ENCODE measurements at regions not wholly inside any gene's neighbourhood (a gene's known extent, or its start where the extent isn't known, plus 50 kb on each side); places are given as distances from the start of the nearest gene placed in this dataset.

DNA sequence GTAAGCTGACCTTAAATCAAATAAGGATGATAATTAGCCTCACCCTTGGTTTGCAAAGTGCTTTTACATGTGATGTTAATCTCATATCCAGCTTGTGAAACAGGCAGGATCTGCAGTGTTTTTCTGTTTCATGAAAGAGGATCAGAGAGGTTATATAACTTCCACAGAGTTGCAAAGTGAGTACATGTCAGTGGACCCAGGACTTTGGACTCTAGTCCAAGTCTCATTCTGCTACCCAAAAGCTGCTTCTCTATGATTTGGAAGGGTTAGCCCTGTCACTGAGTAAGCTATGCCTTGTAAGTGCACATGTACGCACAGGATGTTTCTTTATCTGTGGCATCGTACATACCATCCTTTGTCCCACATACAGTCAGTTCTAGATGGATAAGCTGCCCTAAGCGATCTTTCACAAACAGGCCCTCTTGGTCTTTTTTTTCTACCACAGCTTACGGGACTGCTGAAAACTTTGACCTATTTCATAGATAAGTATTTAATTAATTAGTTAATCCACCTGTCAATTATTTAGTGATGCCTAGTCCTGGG lies 322.9 kb downstream of the TMEM38B start:
- TF ChIP-seq FOXP2 (optimal IDR thresholded peaks at IDR 0.05; ENCODE audit: borderline replicate concordance, extremely low read depth, extremely low read length, insufficient read depth), result no peak
- TF ChIP-seq TAF1 (IDR thresholded peaks at IDR 0.05; ENCODE audit: borderline replicate concordance, insufficient read depth, low read length), result no peak
- TF ChIP-seq POLR2AphosphoS5 (IDR thresholded peaks at IDR 0.05; ENCODE audit: low read depth, low read length), result no peak
- TF ChIP-seq SIN3A (IDR thresholded peaks at IDR 0.05; ENCODE audit: borderline replicate concordance, insufficient read depth, low read length), result no peak
- no peak for TF ChIP-seq REST (IDR thresholded peaks at IDR 0.05; ENCODE audit: insufficient read depth in 1 of 2, low read depth in 2 of 2, low read length in 2 of 2)

DNA sequence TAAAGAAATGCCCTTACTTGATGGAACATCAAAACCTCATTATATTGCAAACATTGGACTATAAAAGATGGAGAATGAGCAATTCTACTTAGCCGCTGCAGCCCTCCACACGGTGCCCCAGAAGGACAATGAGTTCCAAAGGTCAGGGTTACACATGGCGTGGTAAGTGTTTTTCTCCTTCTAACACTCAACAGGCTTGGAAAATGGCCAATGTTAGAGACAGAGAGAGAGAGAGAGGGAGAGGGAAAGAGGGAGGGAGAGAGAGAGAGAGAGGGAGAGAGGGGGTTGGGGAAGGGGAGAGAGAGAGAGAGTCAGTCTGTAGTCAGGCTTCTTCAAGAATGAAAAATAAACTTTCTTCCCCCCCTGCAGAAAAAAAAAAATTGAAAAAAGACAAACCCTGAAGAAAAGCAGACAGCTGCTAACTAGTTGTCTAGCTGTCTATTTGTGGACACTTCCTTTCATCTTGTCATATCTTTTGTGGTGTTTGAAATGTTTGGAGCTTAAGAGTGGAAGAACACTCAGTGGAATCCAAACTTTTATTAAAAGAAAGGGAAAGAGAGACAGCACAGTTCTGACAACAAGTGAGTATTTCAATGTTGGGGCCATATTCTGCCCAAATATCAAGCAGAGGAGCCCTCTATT lies 324.8 kb downstream of the TMEM38B start:
- no peak for TF ChIP-seq SIN3A (IDR thresholded peaks at IDR 0.05; ENCODE audit: borderline replicate concordance, insufficient read depth, low read length)
- no peak for TF ChIP-seq REST (IDR thresholded peaks at IDR 0.05; ENCODE audit: insufficient read depth in 1 of 2, low read depth in 2 of 2, low read length in 2 of 2)
- no peak for TF ChIP-seq TAF1 (IDR thresholded peaks at IDR 0.05; ENCODE audit: borderline replicate concordance, insufficient read depth, low read length)
- no peak for TF ChIP-seq POLR2AphosphoS5 (IDR thresholded peaks at IDR 0.05; ENCODE audit: low read depth, low read length)
- TF ChIP-seq FOXP2 (optimal IDR thresholded peaks at IDR 0.05; ENCODE audit: borderline replicate concordance, extremely low read depth, extremely low read length, insufficient read depth), result no peak

- TF ChIP-seq SIN3A (IDR thresholded peaks at IDR 0.05; ENCODE audit: borderline replicate concordance, insufficient read depth, low read length), result no peak
- TF ChIP-seq POLR2AphosphoS5 (IDR thresholded peaks at IDR 0.05; ENCODE audit: low read depth, low read length), result no peak
- TF ChIP-seq TAF1 (IDR thresholded peaks at IDR 0.05; ENCODE audit: borderline replicate concordance, insufficient read depth, low read length), result no peak
Observed at GRCh38 chr9:106019702-106020101, 325.4 kb downstream of the TMEM38B start.

GRCh38 chr9:106020186-106020585 lies 325.8 kb downstream of the TMEM38B start:
- TF ChIP-seq FOXP2 (optimal IDR thresholded peaks at IDR 0.05; ENCODE audit: borderline replicate concordance, extremely low read depth, extremely low read length, insufficient read depth), result no peak
- no peak for TF ChIP-seq TAF1 (IDR thresholded peaks at IDR 0.05; ENCODE audit: borderline replicate concordance, insufficient read depth, low read length)
- no peak for TF ChIP-seq POLR2AphosphoS5 (IDR thresholded peaks at IDR 0.05; ENCODE audit: low read depth, low read length)
- no peak for TF ChIP-seq REST (IDR thresholded peaks at IDR 0.05; ENCODE audit: insufficient read depth in 1 of 2, low read depth in 2 of 2, low read length in 2 of 2)
- no peak for TF ChIP-seq SIN3A (IDR thresholded peaks at IDR 0.05; ENCODE audit: borderline replicate concordance, insufficient read depth, low read length)

DNA sequence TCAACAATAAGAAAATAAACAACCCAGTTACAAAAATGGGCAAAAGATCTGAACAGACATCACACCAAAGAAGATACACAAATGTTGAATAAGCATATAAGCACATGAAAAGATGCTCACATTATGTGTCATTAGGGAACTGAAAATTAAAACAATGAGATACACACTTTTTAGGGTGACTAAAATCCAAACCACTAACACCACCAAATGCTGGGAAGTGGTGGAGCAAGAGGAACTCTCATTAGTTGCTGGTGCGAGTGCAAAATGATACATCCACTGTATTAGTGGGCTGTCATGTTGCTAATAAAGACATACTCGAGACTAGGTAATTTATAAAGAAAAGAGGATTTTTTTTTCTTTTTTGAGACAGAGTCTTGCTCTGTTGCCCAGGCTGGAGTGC lies 329.1 kb downstream of the TMEM38B start:
- TF ChIP-seq REST (IDR thresholded peaks at IDR 0.05; ENCODE audit: insufficient read depth in 1 of 2, low read depth in 2 of 2, low read length in 2 of 2) (no peak), POLR2AphosphoS5 (IDR thresholded peaks at IDR 0.05; ENCODE audit: low read depth, low read length) (no peak), SIN3A (IDR thresholded peaks at IDR 0.05; ENCODE audit: borderline replicate concordance, insufficient read depth, low read length) (no peak), FOXP2 (optimal IDR thresholded peaks at IDR 0.05; ENCODE audit: borderline replicate concordance, extremely low read depth, extremely low read length, insufficient read depth) (no peak), TAF1 (IDR thresholded peaks at IDR 0.05; ENCODE audit: borderline replicate concordance, insufficient read depth, low read length) (no peak)

Measured in PFSK-1 (cell line).